ENCODE measurements at regions not wholly inside any gene's neighbourhood (a gene's known extent, or its start where the extent isn't known, plus 50 kb on each side); places are given as distances from the start of the nearest gene placed in this dataset.
"Not testable (repeated sequence)": the region's sequence is repeated elsewhere in the genome, so short reads cannot be mapped to it uniquely, and the experiment has no call there.

DNA sequence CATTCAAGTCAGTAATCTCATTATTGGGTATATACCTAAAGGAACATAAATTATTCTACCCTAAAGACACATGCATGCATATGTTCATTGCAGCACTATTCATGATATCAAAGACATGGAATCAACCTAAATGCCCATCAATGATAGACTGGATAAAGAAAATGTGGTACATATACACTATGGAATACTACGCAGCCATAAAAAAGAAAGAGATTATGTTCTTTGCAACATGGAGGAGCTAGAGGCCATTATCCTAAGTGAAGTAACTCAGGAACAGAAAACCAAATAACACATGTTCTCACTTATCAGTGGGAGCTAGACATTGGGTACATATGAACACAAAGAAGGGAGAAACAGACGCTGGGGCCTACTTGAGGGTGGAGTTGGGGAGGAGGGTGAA is 471.4 kb downstream of the SIPA1L2 start:
- WGBS, 2 experiments = 100% methylated on average over 2 of the region's 2 CpGs
- not testable (repeated sequence) for H3K9me3 ChIP-seq (ENCODE audit: control insufficient read depth, low read length)

DNA sequence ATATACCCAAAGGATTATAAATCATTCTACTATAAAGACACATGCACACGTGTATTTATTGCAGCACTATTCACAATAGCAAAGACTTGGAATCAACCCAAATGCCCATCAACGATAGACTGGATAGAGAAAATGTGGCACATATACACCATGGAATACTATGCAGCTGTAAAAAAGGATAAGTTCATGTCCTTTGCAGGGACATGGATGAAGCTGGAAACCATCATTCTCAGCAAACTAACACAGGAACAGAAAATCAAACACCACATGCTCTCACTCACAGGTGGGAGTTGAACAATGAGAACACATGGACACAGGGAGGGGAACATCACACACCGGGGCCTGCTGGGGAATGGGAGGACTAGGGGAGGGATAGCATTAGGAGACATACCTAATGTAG is 473.9 kb downstream of the SIPA1L2 start:
- H3K36me3 ChIP-seq (ENCODE audit: control insufficient read depth, insufficient read depth, low read length) = not testable (repeated sequence)

More for the DNA sequence above, 471.4 kb downstream of the SIPA1L2 start:
- H3K36me3 ChIP-seq (ENCODE audit: control insufficient read depth, insufficient read depth, low read length); H3K27ac ChIP-seq (ENCODE audit: insufficient read depth, low read depth, low read length, poor library complexity, severe bottlenecking); H3K4me1 ChIP-seq (ENCODE audit: control insufficient read depth, insufficient read depth, low read length); H3K27me3 ChIP-seq (ENCODE audit: control insufficient read depth, insufficient read depth, low read length, poor library complexity, severe bottlenecking); H3K4me3 ChIP-seq (ENCODE audit: insufficient read depth, low read depth, low read length): not testable (repeated sequence)

DNA sequence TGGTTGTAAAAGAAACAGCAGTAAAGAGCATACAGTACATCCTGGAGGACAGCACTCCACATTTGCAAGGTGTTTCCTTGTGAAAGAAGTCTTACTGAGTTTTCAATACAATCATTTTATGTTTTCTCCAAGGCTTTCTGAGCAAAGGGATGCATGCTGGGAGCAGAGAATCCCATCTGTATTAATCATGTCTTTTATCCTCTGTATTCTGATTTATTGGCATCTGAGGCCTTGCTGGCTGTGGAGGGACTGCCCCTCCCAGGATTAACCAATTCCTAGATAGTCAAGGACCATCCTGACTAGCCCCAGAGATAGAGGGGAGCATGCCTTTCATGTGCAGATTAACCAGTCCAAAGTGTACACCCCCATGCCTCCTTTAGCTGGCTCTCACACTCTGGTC is 476.3 kb downstream of the SIPA1L2 start:
- H3K4me3 ChIP-seq (ENCODE audit: insufficient read depth, low read depth, low read length) = no peak overlapping the region
- H3K9me3 ChIP-seq (ENCODE audit: control insufficient read depth, low read length) = no peaks in the 10 kb centered on the region
- H3K36me3 ChIP-seq (ENCODE audit: control insufficient read depth, insufficient read depth, low read length) = no peaks in the 10 kb centered on the region
- no peaks in the 10 kb centered on the region for H3K4me1 ChIP-seq (ENCODE audit: control insufficient read depth, insufficient read depth, low read length)
- H3K27ac ChIP-seq (ENCODE audit: insufficient read depth, low read depth, low read length, poor library complexity, severe bottlenecking) = no peak overlapping the region
- H3K27me3 ChIP-seq (ENCODE audit: control insufficient read depth, insufficient read depth, low read length, poor library complexity, severe bottlenecking) = no peaks in the 10 kb centered on the region

More for the DNA sequence above, 473.9 kb downstream of the SIPA1L2 start:
- not testable (repeated sequence) for H3K27ac ChIP-seq (ENCODE audit: insufficient read depth, low read depth, low read length, poor library complexity, severe bottlenecking); H3K9me3 ChIP-seq (ENCODE audit: control insufficient read depth, low read length); H3K4me1 ChIP-seq (ENCODE audit: control insufficient read depth, insufficient read depth, low read length); H3K27me3 ChIP-seq (ENCODE audit: control insufficient read depth, insufficient read depth, low read length, poor library complexity, severe bottlenecking); H3K4me3 ChIP-seq (ENCODE audit: insufficient read depth, low read depth, low read length)
- 89 to 97% methylated on average over 2 of the region's 3 CpGs for WGBS, 2 experiments

DNA sequence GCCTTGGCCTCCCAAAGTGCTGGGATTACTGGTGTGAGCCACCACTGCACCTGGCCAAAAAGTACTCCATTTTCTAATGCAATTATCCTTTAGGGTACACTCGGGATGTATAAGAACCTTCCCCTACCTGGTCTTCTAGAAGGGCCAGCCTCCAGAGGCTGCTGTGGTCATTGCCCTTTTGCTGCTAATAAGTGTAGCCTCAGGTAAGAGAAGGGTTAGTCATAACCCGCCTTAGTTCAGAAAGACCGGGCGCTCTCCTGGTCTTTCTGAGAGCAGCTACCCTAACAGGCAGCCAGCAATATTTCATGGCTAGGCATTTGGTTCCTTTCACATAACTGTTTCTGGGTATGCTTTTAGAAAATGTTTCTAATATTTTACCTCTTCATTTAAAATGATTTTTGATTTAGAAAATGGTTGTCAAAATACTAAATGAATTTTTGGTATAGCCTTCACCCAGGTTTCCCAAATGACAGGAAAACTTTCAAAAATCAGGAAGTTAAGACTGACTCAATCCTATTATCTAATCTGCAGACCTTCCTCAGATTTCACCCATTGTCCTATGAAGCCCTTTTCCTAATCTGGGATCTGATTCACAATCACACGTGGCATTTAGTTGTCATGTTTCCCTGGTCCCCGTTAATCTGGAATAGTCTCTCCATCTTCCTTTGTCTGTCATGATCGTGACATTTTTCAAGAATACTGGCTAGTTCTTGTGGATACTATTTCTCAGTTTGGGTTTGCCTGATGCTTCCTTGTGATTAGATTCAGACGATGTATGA is 479.0 kb downstream of the SIPA1L2 start:
- no peaks in the 10 kb centered on the region for H3K4me1 ChIP-seq (ENCODE audit: control insufficient read depth, insufficient read depth, low read length)
- H3K27me3 ChIP-seq (ENCODE audit: control insufficient read depth, insufficient read depth, low read length, poor library complexity, severe bottlenecking) = no peaks in the 10 kb centered on the region
- H3K4me3 ChIP-seq (ENCODE audit: insufficient read depth, low read depth, low read length) = no peak overlapping the region
- no peak overlapping the region for H3K27ac ChIP-seq (ENCODE audit: insufficient read depth, low read depth, low read length, poor library complexity, severe bottlenecking)
- 94 to 97% methylated on average over 8 of the region's 8 CpGs for WGBS, 2 experiments
- H3K36me3 ChIP-seq (ENCODE audit: control insufficient read depth, insufficient read depth, low read length) = no peaks in the 10 kb centered on the region
- no peaks in the 10 kb centered on the region for H3K9me3 ChIP-seq (ENCODE audit: control insufficient read depth, low read length)

DNA sequence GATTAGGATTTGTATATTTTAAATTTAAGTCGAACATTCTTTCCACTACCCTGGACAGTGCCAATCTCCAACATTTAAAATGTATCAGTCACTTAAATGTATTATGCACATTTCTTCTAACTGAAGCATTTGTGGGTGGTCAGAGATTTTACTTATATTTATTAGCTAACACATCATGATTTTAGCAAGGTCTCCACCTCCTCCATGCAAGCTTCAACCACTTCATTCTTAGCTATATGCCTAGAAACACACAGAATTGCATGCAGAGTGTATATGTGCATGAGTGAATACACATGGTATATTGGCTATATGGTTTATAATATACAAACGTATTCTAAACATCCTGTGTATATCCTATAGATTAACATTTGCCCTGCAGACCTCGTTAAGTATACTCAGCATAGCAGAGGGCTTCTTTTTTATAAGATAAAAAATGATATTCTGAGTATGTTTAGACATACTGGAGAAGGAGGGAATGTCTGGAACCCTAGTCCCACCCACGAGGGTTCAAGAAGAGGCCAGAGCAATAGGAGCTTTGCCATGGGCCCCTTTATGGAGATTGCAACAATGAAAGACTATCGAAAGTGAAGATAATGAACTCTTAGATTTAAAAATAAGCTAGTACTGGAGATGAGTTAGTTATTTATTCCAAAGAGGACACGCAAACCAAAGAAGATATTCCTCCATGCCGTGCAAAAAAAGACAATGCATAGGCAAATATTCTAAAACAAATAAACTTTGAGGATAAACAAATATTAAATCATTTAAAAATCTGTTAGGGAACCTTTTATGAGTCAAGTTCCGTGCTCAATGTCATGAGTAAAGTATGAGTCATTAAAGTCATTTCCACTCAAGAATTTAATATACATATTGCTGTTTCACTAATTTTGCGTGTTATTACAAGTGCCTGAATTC is 480.4 kb downstream of the SIPA1L2 start:
- Histone ChIP-seq H3K27me3 (ENCODE audit: control insufficient read depth, insufficient read depth, low read length, poor library complexity, severe bottlenecking) (no peaks in the 10 kb centered on the region), H3K9me3 (ENCODE audit: control insufficient read depth, low read length) (no peaks in the 10 kb centered on the region), H3K36me3 (ENCODE audit: control insufficient read depth, insufficient read depth, low read length) (no peaks in the 10 kb centered on the region), H3K27ac (ENCODE audit: insufficient read depth, low read depth, low read length, poor library complexity, severe bottlenecking) (no peak overlapping the region), H3K4me1 (ENCODE audit: control insufficient read depth, insufficient read depth, low read length) (no peaks in the 10 kb centered on the region), H3K4me3 (ENCODE audit: insufficient read depth, low read depth, low read length) (no peak overlapping the region)
- WGBS, 2 experiments = 84 to 91% methylated on average over 7 to 8 of the region's 9 CpGs

DNA sequence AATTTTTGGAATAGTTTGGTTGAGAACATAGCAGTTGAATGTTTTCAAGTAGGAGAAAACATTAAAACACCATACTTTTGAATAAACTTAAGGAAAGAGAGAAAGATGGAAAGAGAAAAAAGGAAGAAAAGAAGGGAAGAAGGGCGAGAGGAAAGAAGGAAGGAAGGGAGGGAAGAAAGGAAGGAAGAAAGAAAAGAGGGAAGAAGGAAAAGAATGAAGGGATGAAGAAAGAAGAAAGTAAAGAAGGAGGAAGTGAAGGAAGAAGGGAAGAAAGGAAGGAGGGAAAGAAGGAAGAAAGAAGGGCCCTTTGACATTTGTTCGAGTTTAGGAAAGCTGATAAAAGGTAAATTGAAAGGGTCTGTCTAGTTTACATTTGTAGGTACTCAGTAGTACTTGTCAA is 482.7 kb downstream of the SIPA1L2 start:
- H3K4me1 ChIP-seq (ENCODE audit: control insufficient read depth, insufficient read depth, low read length) = peaks cover 4% of the 10 kb centered on the region
- no peaks in the 10 kb centered on the region for H3K27me3 ChIP-seq (ENCODE audit: control insufficient read depth, insufficient read depth, low read length, poor library complexity, severe bottlenecking)
- no peak overlapping the region for H3K4me3 ChIP-seq (ENCODE audit: insufficient read depth, low read depth, low read length)
- no peaks in the 10 kb centered on the region for H3K36me3 ChIP-seq (ENCODE audit: control insufficient read depth, insufficient read depth, low read length)
- no peaks in the 10 kb centered on the region for H3K9me3 ChIP-seq (ENCODE audit: control insufficient read depth, low read length)
- WGBS, 2 experiments = 92 to 95% methylated on average over 2 of the region's 2 CpGs
- H3K27ac ChIP-seq (ENCODE audit: insufficient read depth, low read depth, low read length, poor library complexity, severe bottlenecking) = no peak overlapping the region

DNA sequence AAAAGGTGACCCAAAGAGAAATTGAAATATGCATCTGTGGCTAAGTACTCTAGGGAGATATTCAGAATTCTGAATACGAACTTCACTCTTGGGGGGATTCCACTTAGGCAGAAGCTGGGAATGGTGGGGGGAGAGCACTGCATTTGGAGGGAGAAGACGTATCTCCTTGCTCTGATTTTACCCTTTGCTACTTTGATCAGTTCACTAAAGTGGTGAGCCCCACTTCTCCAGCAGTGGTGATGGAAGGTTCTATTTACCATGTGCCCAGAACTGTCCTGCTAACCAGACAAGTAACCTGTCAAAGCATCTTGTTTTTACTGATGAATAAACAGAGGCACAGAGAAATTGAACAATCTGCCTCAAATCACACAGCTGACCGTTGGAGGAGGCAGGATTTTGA is 483.4 kb downstream of the SIPA1L2 start:
- no peaks in the 10 kb centered on the region for H3K27me3 ChIP-seq (ENCODE audit: control insufficient read depth, insufficient read depth, low read length, poor library complexity, severe bottlenecking)
- no peaks in the 10 kb centered on the region for H3K9me3 ChIP-seq (ENCODE audit: control insufficient read depth, low read length)
- WGBS, 2 experiments = 92 to 97% methylated on average over 3 of the region's 3 CpGs

DNA sequence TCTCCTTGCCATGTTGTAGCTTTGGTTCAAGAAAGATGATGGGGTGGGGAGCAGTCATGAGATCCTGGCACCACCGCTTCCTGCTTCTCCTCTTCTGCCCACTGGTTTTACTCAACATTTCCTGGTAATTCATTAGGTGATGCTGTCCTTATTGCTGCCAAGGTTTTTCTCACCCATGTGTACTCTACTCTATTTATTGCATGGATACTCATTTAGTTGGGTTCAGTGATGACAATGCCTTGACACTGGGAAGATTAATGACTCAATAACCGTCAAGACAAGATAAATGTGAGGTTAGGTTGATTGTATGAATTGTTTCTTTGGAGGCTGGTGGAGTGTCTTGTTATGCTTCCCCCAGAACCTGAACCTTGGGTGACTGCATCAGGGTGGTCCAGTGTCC is 484.2 kb downstream of the SIPA1L2 start:
- H3K9me3 ChIP-seq (ENCODE audit: control insufficient read depth, low read length) = no peaks in the 10 kb centered on the region
- H3K4me1 ChIP-seq (ENCODE audit: control insufficient read depth, insufficient read depth, low read length) = peaks cover 4% of the 10 kb centered on the region
- no peak overlapping the region for H3K4me3 ChIP-seq (ENCODE audit: insufficient read depth, low read depth, low read length)
- H3K27me3 ChIP-seq (ENCODE audit: control insufficient read depth, insufficient read depth, low read length, poor library complexity, severe bottlenecking) = no peaks in the 10 kb centered on the region
- 86 to 88% methylated on average over 2 of the region's 2 CpGs for WGBS, 2 experiments
- H3K27ac ChIP-seq (ENCODE audit: insufficient read depth, low read depth, low read length, poor library complexity, severe bottlenecking) = no peak overlapping the region
- no peaks in the 10 kb centered on the region for H3K36me3 ChIP-seq (ENCODE audit: control insufficient read depth, insufficient read depth, low read length)

More for the DNA sequence above, 483.4 kb downstream of the SIPA1L2 start:
- no peaks in the 10 kb centered on the region for H3K36me3 ChIP-seq (ENCODE audit: control insufficient read depth, insufficient read depth, low read length)
- H3K27ac ChIP-seq (ENCODE audit: insufficient read depth, low read depth, low read length, poor library complexity, severe bottlenecking) = no peak overlapping the region
- H3K4me3 ChIP-seq (ENCODE audit: insufficient read depth, low read depth, low read length) = no peak overlapping the region
- H3K4me1 ChIP-seq (ENCODE audit: control insufficient read depth, insufficient read depth, low read length) = peaks cover 4% of the 10 kb centered on the region

DNA sequence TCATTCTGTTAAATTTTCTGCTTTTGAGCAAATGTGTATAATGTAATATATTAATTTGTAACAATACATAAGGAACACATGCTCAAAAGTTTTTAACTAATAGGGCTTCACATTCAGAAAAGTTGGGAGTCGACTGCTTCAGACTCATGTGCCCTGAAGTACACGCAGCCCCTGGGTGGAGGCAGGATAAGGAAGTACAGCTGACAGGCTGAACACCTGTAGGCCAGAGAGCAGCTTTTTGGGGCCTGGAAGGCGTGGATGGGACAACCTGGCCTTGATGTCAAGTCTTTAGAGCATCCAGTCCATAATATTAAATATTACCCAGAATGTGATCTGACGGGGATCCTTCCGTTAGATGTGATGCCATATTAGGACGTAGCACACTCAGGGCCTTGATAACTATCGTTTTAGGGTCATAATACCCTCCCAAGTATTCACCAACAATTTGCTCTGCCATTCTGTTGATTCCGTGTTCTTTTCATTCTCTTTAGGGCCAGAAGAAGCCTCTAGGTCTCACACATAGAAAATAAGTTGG is 485.2 kb downstream of the SIPA1L2 start:
- Histone ChIP-seq H3K9me3 (ENCODE audit: control insufficient read depth, low read length) (peaks cover 3% of the 10 kb centered on the region), H3K4me1 (ENCODE audit: control insufficient read depth, insufficient read depth, low read length) (peaks cover 4% of the 10 kb centered on the region), H3K4me3 (ENCODE audit: insufficient read depth, low read depth, low read length) (no peak overlapping the region), H3K27me3 (ENCODE audit: control insufficient read depth, insufficient read depth, low read length, poor library complexity, severe bottlenecking) (no peaks in the 10 kb centered on the region), H3K27ac (ENCODE audit: insufficient read depth, low read depth, low read length, poor library complexity, severe bottlenecking) (no peak overlapping the region), H3K36me3 (ENCODE audit: control insufficient read depth, insufficient read depth, low read length) (no peaks in the 10 kb centered on the region)
- 91% methylated on average over 8 of the region's 8 CpGs for WGBS, 2 experiments

DNA sequence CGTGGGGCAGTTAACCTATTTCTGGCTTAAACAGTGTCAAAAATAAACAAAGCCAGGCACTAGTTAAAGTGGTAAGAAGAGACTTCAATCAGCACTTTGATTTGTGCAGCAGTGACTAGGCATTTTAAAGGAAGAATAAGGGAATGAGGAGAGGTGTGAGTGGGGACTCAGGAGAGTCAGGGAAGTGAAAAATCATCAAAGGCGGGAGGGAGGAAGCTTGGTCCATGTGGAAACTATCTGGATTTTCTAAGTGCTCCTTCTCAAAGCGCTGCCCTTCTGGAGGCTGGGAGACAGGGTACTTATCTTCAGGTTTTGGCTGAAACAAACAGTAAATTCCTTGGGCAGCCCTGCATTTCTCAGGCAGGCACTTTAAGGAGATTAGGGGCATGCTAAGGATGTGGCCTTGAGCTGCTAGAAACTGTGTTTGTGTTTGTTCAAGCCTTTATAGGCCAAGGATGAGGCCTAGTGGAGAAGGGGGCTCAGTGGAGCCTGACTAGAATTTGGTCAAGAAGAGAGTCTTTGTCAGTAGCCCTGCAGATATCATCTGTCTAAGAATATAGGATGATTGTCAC is 486.5 kb downstream of the SIPA1L2 start:
- H3K27ac ChIP-seq (ENCODE audit: insufficient read depth, low read depth, low read length, poor library complexity, severe bottlenecking) = no peak overlapping the region
- H3K9me3 ChIP-seq (ENCODE audit: control insufficient read depth, low read length) = peaks cover 3% of the 10 kb centered on the region
- no peaks in the 10 kb centered on the region for H3K27me3 ChIP-seq (ENCODE audit: control insufficient read depth, insufficient read depth, low read length, poor library complexity, severe bottlenecking)
- WGBS, 2 experiments = 83 to 88% methylated on average over 3 of the region's 3 CpGs
- no peaks in the 10 kb centered on the region for H3K36me3 ChIP-seq (ENCODE audit: control insufficient read depth, insufficient read depth, low read length)
- no peak overlapping the region for H3K4me3 ChIP-seq (ENCODE audit: insufficient read depth, low read depth, low read length)
- peaks cover 4% of the 10 kb centered on the region for H3K4me1 ChIP-seq (ENCODE audit: control insufficient read depth, insufficient read depth, low read length)
